ENCODE measurements at regions not wholly inside any gene's neighbourhood (a gene's known extent, or its start where the extent isn't known, plus 50 kb on each side); places are given as distances from the start of the nearest gene placed in this dataset.

DNA sequence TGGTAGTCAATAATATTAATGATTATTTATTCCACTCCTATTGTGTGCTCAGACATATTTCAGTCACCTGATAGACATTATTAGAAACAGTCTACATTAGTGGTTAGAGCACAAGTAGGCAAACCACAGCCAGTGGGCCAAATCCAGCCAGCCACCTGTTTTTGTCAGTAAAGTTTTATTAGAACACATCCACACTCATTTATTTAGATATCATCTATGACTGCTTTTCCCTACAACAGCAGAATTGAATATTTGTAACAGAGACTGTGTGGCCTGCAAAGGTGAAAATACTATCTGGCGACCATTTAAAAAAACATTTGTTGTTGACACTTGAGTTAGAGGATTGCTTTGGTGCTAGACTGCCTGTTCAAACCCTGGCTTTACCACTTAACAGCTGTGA, 220.0 kb upstream of the ZFP64 start:
- CTCF ChIA-PET: interaction anchor here (0.6 kb wide), 2 partner anchors 342 to 1136 kb away, joined by 3 read pairs; no protein-coding TSS in a partner anchor
- TF ChIP-seq, protein P1, sequence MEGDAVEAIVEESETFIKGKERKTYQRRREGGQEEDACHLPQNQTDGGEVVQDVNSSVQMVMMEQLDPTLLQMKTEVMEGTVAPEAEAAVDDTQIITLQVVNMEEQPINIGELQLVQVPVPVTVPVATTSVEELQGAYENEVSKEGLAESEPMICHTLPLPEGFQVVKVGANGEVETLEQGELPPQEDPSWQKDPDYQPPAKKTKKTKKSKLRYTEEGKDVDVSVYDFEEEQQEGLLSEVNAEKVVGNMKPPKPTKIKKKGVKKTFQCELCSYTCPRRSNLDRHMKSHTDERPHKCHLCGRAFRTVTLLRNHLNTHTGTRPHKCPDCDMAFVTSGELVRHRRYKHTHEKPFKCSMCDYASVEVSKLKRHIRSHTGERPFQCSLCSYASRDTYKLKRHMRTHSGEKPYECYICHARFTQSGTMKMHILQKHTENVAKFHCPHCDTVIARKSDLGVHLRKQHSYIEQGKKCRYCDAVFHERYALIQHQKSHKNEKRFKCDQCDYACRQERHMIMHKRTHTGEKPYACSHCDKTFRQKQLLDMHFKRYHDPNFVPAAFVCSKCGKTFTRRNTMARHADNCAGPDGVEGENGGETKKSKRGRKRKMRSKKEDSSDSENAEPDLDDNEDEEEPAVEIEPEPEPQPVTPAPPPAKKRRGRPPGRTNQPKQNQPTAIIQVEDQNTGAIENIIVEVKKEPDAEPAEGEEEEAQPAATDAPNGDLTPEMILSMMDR (conservative IDR thresholded peaks at IDR 0.05; ENCODE audit: low read depth): no peak
- DNase-seq (ENCODE audit: low spot score): no peak
- no peak overlapping the region for H3K27ac ChIP-seq
- POLR2A ChIA-PET (ENCODE audit: low non-redundant PET): no interaction called here

DNA sequence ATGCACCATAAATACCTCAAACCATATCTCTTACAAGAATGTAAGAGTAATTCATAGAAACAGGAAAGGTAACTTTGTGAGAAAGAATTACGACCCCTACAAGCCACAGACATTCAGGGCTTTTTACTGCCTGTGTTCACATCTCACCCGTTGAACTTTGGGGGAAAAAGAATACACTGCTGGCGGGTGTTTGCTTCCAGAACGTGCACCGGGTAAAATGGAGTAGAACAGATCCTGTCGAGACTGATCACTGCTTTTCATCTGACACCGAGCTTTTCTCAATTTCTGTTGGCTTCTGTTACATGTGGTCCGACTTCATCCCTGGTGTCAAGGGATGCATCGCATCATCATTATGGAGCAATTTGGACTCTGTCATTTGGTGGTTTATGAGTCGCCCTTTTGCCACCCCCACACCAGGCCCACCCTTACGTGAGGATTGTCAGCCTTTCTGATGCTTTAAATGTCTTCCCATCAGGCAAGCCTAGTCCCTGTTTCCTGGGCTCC, 219.2 kb upstream of the ZFP64 start:
- POLR2A ChIA-PET (ENCODE audit: low non-redundant PET): no interaction called here
- TF ChIP-seq, protein P1 (conservative IDR thresholded peaks at IDR 0.05; ENCODE audit: low read depth): no peak
- peak overlapping the region; percentile 34 for H3K27ac ChIP-seq
- DNase-seq (ENCODE audit: low spot score): no peak
- CTCF ChIA-PET: interaction anchor here (0.6 kb wide), 2 partner anchors 742 to 1136 kb away, joined by 3 to 5 read pairs; no protein-coding TSS in a partner anchor

DNA sequence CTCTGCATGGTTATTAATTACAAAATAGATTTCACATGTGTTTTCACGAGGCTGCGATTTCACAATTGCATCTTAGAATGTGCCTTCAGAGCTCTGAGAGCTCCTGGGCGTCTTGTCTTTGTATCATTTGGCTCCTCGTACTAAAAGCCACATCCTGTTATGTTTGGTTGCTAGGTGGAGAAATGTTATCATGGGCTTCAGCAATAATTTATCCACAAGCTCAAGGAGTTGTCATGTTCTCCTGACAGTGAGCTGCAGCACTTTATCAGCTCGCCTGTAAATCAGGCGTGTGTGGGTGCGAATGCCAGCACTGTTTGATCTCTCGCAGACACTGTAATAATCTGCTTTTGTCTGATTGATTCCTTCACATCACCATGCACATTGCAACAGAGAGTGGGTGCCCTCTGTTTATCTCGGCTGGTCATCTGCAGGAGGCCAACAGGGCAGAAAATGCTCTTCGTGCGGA, 218.6 kb upstream of the ZFP64 start:
- TF ChIP-seq, protein P1 (conservative IDR thresholded peaks at IDR 0.05; ENCODE audit: low read depth): no peak
- peak overlapping the region; percentile 34 for H3K27ac ChIP-seq
- ChIA-PET POLR2A (ENCODE audit: low non-redundant PET) (no interaction called here), CTCF (no interaction called here)
- DNase-seq (ENCODE audit: low spot score): peak; percentile 23

DNA sequence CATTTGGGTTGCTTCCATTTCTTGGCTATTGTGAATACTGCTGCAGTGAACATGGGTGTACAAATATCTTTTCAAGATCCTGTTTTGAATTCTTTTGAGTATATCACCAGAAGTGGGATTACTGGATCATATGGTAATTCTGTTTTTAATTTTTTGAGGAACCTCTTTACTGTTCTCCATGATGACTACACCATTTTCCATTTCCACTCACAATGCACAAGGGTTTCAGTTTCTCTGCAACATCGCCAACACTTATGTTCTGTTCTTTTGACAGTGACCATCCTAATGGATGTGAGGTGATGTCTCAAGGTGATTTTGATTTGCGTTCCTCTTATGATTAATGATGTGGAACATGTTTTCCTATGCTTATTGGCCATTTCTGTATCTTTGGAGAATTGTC, 214.4 kb upstream of the ZFP64 start:
- ChIA-PET POLR2A (ENCODE audit: low non-redundant PET) (no interaction called here), CTCF (interaction anchor here (0.7 kb wide), 1 partner anchor 1477 kb away, joined by 3 read pairs; no protein-coding TSS in a partner anchor)
- DNase-seq (ENCODE audit: low spot score): no peak
- no peak overlapping the region for H3K27ac ChIP-seq
- TF ChIP-seq, protein P1 (conservative IDR thresholded peaks at IDR 0.05; ENCODE audit: low read depth): no peak

DNA sequence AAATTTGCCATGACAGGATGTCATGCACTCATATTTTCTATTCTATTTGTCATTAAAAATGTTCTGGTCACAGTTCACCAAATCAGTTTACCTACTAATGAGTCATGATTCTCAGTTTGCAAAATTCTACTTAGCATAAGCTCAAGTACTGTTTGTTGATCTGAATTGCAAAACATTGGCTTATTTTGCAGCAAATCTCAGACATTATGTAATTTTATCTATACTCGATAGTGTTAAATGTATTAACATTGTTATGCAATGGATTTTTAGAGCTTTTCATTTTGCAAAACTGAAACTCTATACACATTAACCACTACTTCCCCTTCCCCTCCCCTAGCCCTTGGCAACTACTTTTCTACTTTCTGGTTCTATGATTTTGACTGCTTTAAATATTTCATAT, 213.8 kb upstream of the ZFP64 start:
- TF ChIP-seq, protein P1 (conservative IDR thresholded peaks at IDR 0.05; ENCODE audit: low read depth): no peak
- CTCF ChIA-PET: interaction anchor here (0.5 to 0.8 kb wide), 4 partner anchors 29 to 1080 kb away, joined by 3 to 4 read pairs (median 4); no protein-coding TSS in a partner anchor
- POLR2A ChIA-PET (ENCODE audit: low non-redundant PET): no interaction called here
- H3K27ac ChIP-seq: no peak overlapping the region
- no peak for DNase-seq (ENCODE audit: low spot score)

DNA sequence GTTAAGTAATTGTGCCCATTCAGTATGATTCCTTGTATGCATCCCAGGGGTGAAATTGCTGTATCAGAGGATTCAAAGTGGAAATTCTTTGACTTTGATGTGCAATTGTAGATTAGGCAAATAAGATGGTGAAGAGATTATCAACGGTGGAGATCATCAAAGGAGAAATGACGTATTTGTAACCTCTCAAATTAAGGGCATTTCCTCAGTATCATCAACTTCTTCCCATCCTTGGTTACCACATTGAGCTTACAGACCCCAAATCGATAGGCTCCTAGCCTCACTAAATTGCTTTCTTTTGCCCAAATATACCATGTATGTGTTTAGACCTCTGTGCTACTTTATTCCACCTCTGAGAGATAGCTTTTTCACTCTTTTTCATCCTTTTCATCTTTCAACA, 213.1 kb upstream of the ZFP64 start:
- POLR2A ChIA-PET (ENCODE audit: low non-redundant PET): no interaction called here
- TF ChIP-seq, protein P1 (conservative IDR thresholded peaks at IDR 0.05; ENCODE audit: low read depth): no peak
- DNase-seq (ENCODE audit: low spot score): no peak
- no peak overlapping the region for H3K27ac ChIP-seq
- CTCF ChIA-PET: interaction anchor here (0.6 to 0.8 kb wide), 3 partner anchors 30 to 1144 kb away, joined by 3 to 4 read pairs (median 3); no protein-coding TSS in a partner anchor

All from RWPE1 (cell line).